ENCODE measurements at regions not wholly inside any gene's neighbourhood (a gene's known extent, or its start where the extent isn't known, plus 50 kb on each side); places are given as distances from the start of the nearest gene placed in this dataset.
"Not testable (repeated sequence)": the region's sequence is repeated elsewhere in the genome, so short reads cannot be mapped to it uniquely, and the experiment has no call there.

- DNase-seq (ENCODE audit: low read depth, low spot score) = peak; percentile 97
- peak overlapping the region; percentile 99 for H3K27ac ChIP-seq
Observed at GRCh38 chr13:33542309-33543088, 256.9 kb upstream of the STARD13 start.

GRCh38 chr13:33543089-33543459 lies 257.5 kb upstream of the STARD13 start:
- DNase-seq (ENCODE audit: low read depth, low spot score) = no peak
- peak overlapping the region; percentile 99 for H3K27ac ChIP-seq

- peak overlapping the region; percentile 99 for H3K27ac ChIP-seq
- DNase-seq (ENCODE audit: low read depth, low spot score) = no peak
Observed at GRCh38 chr13:33543631-33544265, 258.2 kb upstream of the STARD13 start.

DNA sequence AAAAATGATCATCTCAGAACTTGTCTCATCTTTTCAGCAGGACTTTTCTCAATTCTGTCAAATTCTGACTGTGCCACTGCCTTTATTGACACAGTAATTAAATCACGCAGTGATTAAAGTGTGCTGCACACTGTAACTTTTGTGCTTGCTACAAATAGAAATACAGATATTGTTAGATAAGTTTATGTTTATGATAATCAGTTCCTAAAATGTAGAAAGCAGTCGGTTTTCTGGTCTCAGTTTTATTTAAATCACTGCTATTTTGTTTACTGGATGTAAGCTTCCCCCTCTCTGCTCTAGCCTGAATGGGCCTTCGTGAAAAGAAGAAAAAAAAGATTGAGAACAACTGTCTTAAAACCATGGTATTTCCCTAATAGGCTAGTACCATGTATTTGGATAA lies 258.8 kb upstream of the STARD13 start:
- H3K27ac ChIP-seq = peak overlapping the region; percentile 99
- DNase-seq (ENCODE audit: low read depth, low spot score) = no peak

- DNase-seq (ENCODE audit: low read depth, low spot score) = no peak
- H3K27ac ChIP-seq = no peak overlapping the region
Observed at GRCh38 chr13:33545492-33545891, 259.9 kb upstream of the STARD13 start.

GRCh38 chr13:33547035-33547434 lies 261.5 kb upstream of the STARD13 start:
- no peak overlapping the region for H3K27ac ChIP-seq
- no peak for DNase-seq (ENCODE audit: low read depth, low spot score)

- DNase-seq (ENCODE audit: low read depth, low spot score) = no peak
Observed at GRCh38 chr13:33548069-33548468, 262.5 kb upstream of the STARD13 start.

DNA sequence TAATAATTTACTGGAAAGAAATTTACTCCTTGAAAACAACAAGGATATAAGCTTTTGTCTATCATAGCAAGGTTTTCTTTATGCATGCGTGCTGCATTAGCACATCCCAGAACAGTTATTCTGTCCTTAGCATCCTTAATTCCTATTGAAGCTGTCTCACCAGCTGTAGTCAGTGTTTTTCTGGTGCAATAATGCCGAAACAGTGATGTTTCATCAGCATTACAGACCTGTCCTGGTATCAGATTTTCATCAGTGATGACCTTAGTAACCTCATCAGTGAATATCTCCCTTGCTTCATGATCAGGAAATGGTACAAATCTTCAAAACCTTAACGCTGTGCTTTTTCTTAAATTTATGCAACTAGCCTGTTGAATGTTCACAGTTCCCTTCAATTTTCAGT lies 264.7 kb upstream of the STARD13 start:
- H3K27ac ChIP-seq = no peak overlapping the region
- DNase-seq (ENCODE audit: low read depth, low spot score) = no peak

More at GRCh38 chr13:33548069-33548468, 262.5 kb upstream of the STARD13 start:
- no peak overlapping the region for H3K27ac ChIP-seq

DNA sequence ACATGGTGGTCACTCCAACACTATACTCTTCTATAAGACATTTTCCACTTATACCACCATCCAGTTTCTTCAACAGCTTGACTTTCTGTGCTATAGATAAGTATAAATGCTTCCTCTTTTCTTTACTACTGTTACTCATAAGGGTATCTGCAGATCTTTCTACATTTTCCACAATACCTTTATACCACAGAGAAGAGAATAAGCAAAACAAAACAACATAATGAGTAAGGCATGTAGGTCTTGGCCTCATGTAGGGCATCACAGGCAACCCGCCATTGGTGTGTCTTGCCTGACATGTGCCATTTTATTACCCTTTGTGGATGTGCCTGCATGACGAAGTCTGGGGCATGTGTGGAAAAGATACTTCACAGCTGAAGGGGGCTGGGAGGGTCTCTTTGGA lies 265.3 kb upstream of the STARD13 start:
- no peak for DNase-seq (ENCODE audit: low read depth, low spot score)
- no peak overlapping the region for H3K27ac ChIP-seq

DNA sequence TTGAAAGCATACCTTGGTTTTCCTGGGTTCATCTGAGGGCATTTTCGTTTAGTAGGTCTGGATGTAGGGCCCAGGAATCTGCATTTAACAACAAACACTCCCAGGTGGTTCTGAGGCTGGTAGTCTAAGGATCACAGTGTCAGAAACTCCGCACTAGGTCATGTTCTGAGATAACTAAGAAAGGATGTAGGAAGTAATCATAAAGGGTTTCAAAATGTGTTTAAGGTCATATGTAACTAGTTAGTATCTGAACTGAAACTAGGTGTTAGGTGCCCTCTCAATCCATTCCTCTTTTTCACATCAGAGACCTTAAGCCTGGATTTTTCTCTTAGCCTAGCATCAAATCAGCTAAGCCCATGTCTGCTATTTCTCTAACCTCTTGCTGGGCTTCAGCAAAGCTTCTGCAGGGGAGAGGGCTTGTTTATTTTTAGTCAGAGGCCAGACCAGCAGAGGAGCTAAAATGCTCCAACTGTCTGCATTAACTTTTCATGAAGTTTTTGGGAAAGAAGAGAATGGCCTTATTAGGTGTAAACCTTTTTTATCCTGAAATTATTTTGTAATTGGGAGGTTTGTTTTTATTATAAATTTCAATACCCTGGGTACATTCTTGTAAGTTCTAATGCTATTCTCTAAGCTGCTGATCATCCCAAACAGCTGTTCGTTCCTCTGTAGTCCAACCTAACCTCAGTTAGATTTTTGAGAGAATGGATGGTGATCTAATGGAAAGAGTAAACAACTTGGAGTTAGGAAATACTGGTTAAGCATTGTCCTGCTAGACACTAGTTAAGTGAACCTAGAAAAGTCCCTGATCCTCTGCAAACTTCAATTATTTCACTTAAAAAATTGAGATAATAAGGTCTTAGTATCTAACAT lies 262.8 kb upstream of the RFC3 start:
- no peak overlapping the region for H3K27ac ChIP-seq
- no peak for DNase-seq (ENCODE audit: low read depth, low spot score)

GRCh38 chr13:33556828-33557227 lies 261.1 kb upstream of the RFC3 start:
- DNase-seq (ENCODE audit: low read depth, low spot score) = peak; percentile 3
- H3K27ac ChIP-seq = no peak overlapping the region

DNA sequence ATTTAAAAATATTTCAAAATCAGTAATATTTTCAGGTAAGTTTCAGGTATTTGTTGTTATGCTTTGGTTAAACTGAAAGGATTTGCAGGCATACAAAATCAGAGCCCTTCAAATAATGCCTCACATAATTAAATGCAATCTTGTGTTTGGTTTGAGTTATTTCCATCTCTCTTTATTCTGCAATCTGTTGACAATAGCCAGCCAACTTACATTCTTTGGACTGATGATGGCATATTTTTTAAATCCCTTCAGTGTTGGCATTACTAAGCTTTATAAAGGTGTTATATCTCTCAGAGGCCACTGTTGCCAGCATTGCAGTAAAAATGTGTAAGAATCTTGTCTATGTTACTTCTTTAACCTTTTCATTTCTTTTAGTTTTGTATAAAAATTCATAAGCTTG lies 257.2 kb upstream of the RFC3 start:
- DNase-seq (ENCODE audit: low read depth, low spot score) = no peak
- H3K27ac ChIP-seq = no peak overlapping the region

DNA sequence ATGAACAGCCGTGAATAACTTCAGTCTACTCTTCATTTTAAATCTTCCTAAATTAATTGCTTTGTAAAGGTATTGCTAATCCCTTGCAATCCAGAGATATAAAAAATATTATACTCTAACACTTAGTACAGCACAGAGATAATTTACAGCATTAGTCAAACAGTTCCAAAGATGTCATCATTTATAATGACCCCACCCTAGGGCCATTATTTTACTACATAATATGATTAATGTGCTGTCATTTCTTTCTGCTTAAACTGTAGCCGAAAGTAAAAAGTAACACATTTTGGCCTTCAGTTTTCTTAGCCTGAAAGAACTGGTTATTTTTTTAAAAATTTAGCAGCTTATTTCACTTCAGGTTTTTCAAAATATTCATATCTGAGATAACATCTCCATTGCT lies 256.3 kb upstream of the RFC3 start:
- no peak overlapping the region for H3K27ac ChIP-seq
- DNase-seq (ENCODE audit: low read depth, low spot score) = no peak

GRCh38 chr13:33571618-33572017 lies 246.3 kb upstream of the RFC3 start:
- DNase-seq (ENCODE audit: low read depth, low spot score) = no peak
- no peak overlapping the region for H3K27ac ChIP-seq

GRCh38 chr13:33572322-33572721 lies 245.6 kb upstream of the RFC3 start:
- not testable (repeated sequence) for H3K27ac ChIP-seq; DNase-seq (ENCODE audit: low read depth, low spot score)

GRCh38 chr13:33575378-33575777 lies 242.6 kb upstream of the RFC3 start:
- DNase-seq (ENCODE audit: low read depth, low spot score) = no peak
- H3K27ac ChIP-seq = no peak overlapping the region

DNA sequence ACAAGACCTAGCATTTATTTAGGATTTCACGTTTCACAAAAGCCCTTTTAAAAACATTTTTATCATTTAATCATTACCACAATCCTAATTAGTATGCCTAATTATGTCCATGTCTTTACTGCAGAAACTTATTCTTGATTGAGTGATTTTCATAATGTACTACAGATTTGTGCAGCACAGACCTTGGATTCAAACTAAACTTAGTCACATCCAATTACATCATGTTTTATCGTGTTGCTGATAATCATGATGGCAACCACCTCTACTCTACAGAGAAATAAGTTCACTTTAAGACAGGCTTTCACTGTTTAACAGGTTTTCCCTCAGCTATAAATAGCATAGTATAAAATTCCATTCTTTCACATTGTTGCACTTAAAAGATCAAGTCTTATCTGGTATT lies 240.9 kb upstream of the RFC3 start:
- H3K27ac ChIP-seq = no peak overlapping the region
- no peak for DNase-seq (ENCODE audit: low read depth, low spot score)

DNA sequence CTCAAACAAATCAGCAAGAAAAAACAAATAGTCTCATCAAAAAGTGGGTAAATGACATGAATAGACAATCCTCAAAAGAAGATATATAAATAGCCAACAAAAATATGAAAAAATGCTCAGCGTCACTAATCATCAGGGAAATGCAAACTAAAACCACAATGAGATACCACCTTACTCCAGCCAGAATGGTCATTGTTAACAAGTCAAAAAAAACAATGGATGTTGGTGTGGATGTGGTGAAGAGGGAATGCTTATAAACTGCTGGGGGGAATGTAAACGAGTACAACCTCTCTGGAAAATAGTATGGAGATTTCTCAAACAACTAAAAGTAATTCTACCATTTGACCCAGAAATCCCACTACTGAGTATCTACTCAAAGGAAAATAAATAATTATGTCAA lies 239.2 kb upstream of the RFC3 start:
- H3K27ac ChIP-seq = no peak overlapping the region
- no peak for DNase-seq (ENCODE audit: low read depth, low spot score)

- H3K27ac ChIP-seq = no peak overlapping the region
- DNase-seq (ENCODE audit: low read depth, low spot score) = no peak
Observed at GRCh38 chr13:33582121-33582520, 235.8 kb upstream of the RFC3 start.

- DNase-seq (ENCODE audit: low read depth, low spot score) = no peak
- H3K27ac ChIP-seq = no peak overlapping the region
Observed at GRCh38 chr13:33583398-33583797, 234.6 kb upstream of the RFC3 start.

DNA sequence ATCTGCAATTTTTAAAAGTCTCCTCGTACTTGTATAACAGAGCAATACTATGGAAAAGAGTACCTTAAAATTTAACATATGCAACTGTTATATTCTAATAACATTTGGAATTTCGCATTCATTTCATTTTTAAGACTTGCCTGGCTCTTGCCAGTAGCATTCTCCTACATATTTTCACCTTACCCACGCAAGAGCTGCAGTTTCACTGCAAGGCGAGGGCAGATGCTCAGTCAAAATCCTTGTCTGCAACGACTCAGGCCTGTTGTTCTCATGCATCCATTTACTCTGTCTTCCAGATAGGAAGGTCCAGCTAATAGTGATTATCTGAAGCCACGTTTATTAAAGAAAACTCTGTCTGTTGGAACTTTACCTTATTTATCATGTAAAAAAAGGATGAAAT lies 227.0 kb upstream of the RFC3 start:
- no peak for DNase-seq (ENCODE audit: low read depth, low spot score)
- no peak overlapping the region for H3K27ac ChIP-seq
